ENCODE measurements at regions not wholly inside any gene's neighbourhood (a gene's known extent, or its start where the extent isn't known, plus 50 kb on each side); places are given as distances from the start of the nearest gene placed in this dataset.

DNA sequence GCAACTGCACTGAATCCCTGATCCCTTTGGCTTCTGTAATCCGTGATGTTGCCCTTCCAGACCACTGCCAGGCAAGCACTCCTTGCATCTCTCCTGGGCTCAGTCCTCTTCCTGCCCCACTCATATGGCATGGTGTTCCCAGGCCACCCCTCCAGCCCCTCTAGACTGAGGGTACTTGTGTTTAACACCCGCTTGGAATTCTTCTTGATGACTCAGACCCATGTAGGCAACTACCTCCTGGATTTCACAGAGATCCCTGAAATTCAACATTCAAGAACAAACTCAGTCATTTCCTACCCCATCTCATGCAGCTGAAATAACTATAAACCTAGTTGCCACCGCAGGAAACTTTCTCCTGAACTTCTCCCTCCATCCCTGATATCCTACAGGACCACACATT is 541.9 kb upstream of the CDH11 start:
- DNase-seq = no peak
- Histone ChIP-seq H3K4me3 (no peak overlapping the region), H3K4me1 (no peaks in the 10 kb centered on the region), H3K27me3 (no peaks in the 10 kb centered on the region), H3K9me3 (no peaks in the 10 kb centered on the region), H3K36me3 (replicated peaks in 1 of 2; ENCODE audit: insufficient read depth in 1 of 2, low read depth in 2 of 2) (no peaks in the 10 kb centered on the region), H3K27ac (no peak overlapping the region)
- WGBS, 2 donors = 63 to 74% methylated on average over 3 of the region's 3 CpGs
- intact Hi-C loops (cut with DNase I) = no loop called here
- no peak for TF ChIP-seq POLR2A (IDR thresholded peaks at IDR 0.05)
- TF ChIP-seq, protein P1, sequence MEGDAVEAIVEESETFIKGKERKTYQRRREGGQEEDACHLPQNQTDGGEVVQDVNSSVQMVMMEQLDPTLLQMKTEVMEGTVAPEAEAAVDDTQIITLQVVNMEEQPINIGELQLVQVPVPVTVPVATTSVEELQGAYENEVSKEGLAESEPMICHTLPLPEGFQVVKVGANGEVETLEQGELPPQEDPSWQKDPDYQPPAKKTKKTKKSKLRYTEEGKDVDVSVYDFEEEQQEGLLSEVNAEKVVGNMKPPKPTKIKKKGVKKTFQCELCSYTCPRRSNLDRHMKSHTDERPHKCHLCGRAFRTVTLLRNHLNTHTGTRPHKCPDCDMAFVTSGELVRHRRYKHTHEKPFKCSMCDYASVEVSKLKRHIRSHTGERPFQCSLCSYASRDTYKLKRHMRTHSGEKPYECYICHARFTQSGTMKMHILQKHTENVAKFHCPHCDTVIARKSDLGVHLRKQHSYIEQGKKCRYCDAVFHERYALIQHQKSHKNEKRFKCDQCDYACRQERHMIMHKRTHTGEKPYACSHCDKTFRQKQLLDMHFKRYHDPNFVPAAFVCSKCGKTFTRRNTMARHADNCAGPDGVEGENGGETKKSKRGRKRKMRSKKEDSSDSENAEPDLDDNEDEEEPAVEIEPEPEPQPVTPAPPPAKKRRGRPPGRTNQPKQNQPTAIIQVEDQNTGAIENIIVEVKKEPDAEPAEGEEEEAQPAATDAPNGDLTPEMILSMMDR (IDR thresholded peaks at IDR 0.05) = no peak
- no peak for ATAC-seq

- no peaks in the 10 kb centered on the region for H3K9me3 ChIP-seq
- intact Hi-C loops (cut with DNase I) = no loop called here
- TF ChIP-seq, protein P1 (IDR thresholded peaks at IDR 0.05) = no peak
- no peak for TF ChIP-seq POLR2A (IDR thresholded peaks at IDR 0.05)
- WGBS, 2 donors = 28 to 33% methylated on average over 4 of the region's 4 CpGs
- DNase-seq = no peak
- H3K4me1 ChIP-seq = no peaks in the 10 kb centered on the region
- H3K27ac ChIP-seq = no peak overlapping the region
- H3K36me3 ChIP-seq (replicated peaks in 1 of 2; ENCODE audit: insufficient read depth in 1 of 2, low read depth in 2 of 2) = no peaks in the 10 kb centered on the region
- no peak overlapping the region for H3K4me3 ChIP-seq
- no peak for ATAC-seq
- no peaks in the 10 kb centered on the region for H3K27me3 ChIP-seq
Observed at GRCh38 chr16:65662256-65662655, 540.4 kb upstream of the CDH11 start.

- intact Hi-C loops (cut with DNase I) = no loop called here
- Histone ChIP-seq H3K4me1 (no peaks in the 10 kb centered on the region), H3K36me3 (replicated peaks in 1 of 2; ENCODE audit: insufficient read depth in 1 of 2, low read depth in 2 of 2) (no peaks in the 10 kb centered on the region), H3K9me3 (no peaks in the 10 kb centered on the region), H3K27me3 (no peaks in the 10 kb centered on the region), H3K4me3 (no peak overlapping the region), H3K27ac (no peak overlapping the region)
- 52 to 65% methylated on average over 5 of the region's 5 CpGs for WGBS, 2 donors
- TF ChIP-seq, protein P1 (IDR thresholded peaks at IDR 0.05) = no peak
- TF ChIP-seq POLR2A (IDR thresholded peaks at IDR 0.05) = no peak
- ATAC-seq (no peak), DNase-seq (no peak)
Observed at GRCh38 chr16:65661558-65661957, 539.7 kb upstream of the CDH11 start.

DNA sequence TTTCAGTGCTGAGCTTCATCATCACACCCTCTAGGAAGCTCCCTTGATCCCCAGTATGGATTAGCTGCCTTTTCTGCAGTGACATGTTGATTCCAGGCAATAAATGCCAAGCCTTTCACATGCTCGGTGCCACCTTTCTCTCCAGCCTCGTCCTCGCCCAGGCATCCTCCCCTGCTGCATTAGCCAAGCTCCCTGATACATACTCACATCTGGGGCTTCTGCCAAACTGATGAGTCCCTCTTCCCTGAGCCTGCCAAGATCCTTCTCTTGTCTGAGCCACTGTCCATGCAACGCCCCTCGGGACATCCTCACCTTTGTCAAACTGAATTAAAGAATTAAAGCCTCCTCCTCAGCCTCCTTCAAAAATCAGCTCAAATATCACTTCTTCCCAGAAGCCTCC is 538.5 kb upstream of the CDH11 start:
- no peak overlapping the region for H3K4me3 ChIP-seq
- H3K36me3 ChIP-seq (replicated peaks in 1 of 2; ENCODE audit: insufficient read depth in 1 of 2, low read depth in 2 of 2) = no peaks in the 10 kb centered on the region
- ATAC-seq = no peak
- intact Hi-C loops (cut with DNase I) = no loop called here
- 62 to 69% methylated on average over 5 of the region's 5 CpGs for WGBS, 2 donors
- H3K27ac ChIP-seq = no peak overlapping the region
- H3K9me3 ChIP-seq = no peaks in the 10 kb centered on the region
- no peaks in the 10 kb centered on the region for H3K27me3 ChIP-seq
- H3K4me1 ChIP-seq = no peaks in the 10 kb centered on the region
- TF ChIP-seq POLR2A (IDR thresholded peaks at IDR 0.05) = no peak
- TF ChIP-seq, protein P1 (IDR thresholded peaks at IDR 0.05) = no peak
- no peak for DNase-seq

- DNase-seq (no peak), ATAC-seq (no peak)
- Histone ChIP-seq H3K27me3 (no peaks in the 10 kb centered on the region), H3K27ac (no peak overlapping the region), H3K4me3 (no peak overlapping the region), H3K9me3 (no peaks in the 10 kb centered on the region), H3K4me1 (no peaks in the 10 kb centered on the region), H3K36me3 (replicated peaks in 1 of 2; ENCODE audit: insufficient read depth in 1 of 2, low read depth in 2 of 2) (no peaks in the 10 kb centered on the region)
- TF ChIP-seq, protein P1 (IDR thresholded peaks at IDR 0.05) = no peak
- no peak for TF ChIP-seq POLR2A (IDR thresholded peaks at IDR 0.05)
- WGBS, 2 donors = 61 to 69% methylated on average over 6 to 7 of the region's 7 CpGs
- intact Hi-C loops (cut with DNase I) = no loop called here
Observed at GRCh38 chr16:65659758-65660157, 537.9 kb upstream of the CDH11 start.
